Neural cell (in vitro differentiated cells): ENCODE measurements at regions not wholly inside any gene's neighbourhood (a gene's known extent, or its start where the extent isn't known, plus 50 kb on each side); places are given as distances from the start of the nearest gene placed in this dataset.

Experiments used
- CTCF ChIP-seq: fragments of 450-650 bp; IDR thresholded peaks from 2 replicates; pipeline ENCODE4 v1.5.1; 2014; ENCODE audit warnings: antibody characterized with exemption, mild to moderate bottlenecking, moderate library complexity; ENCODE audit not compliant: poor library complexity, severe bottlenecking
- EP300 ChIP-seq: fragments of 450-650 bp; conservative IDR thresholded peaks from 2 replicates; pipeline ENCODE4 v1.6.1; 2014; ENCODE audit warnings: antibody characterized with exemption, mild to moderate bottlenecking, moderate library complexity; ENCODE audit not compliant: poor library complexity, severe bottlenecking
- EZH2 ChIP-seq: fragments of 200-600, 300-800 bp; shearing (Covaris generic), sonication (generic); IDR thresholded peaks from 2 replicates; pipeline ENCODE4 v1.6.1; 2014; ENCODE audit warnings: antibody characterized with exemption, low read length, borderline replicate concordance, mild to moderate bottlenecking; ENCODE audit not compliant: insufficient read depth, poor library complexity, severe bottlenecking
- RAD21 ChIP-seq: fragments of 450-650 bp; conservative IDR thresholded peaks from 2 replicates; pipeline ENCODE4 v1.6.1; 2014; ENCODE audit warnings: antibody characterized with exemption, mild to moderate bottlenecking, moderate library complexity

GRCh38 chr17:72376526-72377345 lies 255.9 kb downstream of the SOX9 start:
- no peak for TF ChIP-seq CTCF
- no peak for TF ChIP-seq RAD21
- TF ChIP-seq EZH2, result no peak
- TF ChIP-seq EP300, result no peak
